Left lung (tissue), 4 donors: ENCODE measurements at regions not wholly inside any gene's neighbourhood (a gene's known extent, or its start where the extent isn't known, plus 50 kb on each side); places are given as distances from the start of the nearest gene placed in this dataset.

Experiments
- ATAC-seq: fragments of 200-7000 bp; cut with Tn5 transposase; one replicate; pipeline ENCODE4 v1.9.1; 2020; ENCODE audit warnings: moderate library complexity
- DNase-seq, 4 donors: peaks; one replicate each; pipeline ENCODE4 v3.0.0-alpha.2; 2013 to 2020
- H3K27ac ChIP-seq, 2 donors: fragments of 200-600 bp; sonication (generic) in 1 of 2; one replicate each; pipeline versions ENCODE4 v1.5.0 to v1.8.0; 2020 to 2021
- H3K27me3 ChIP-seq, 2 donors: fragments of 200-600 bp; sonication (generic) in 1 of 2; one replicate each; pipeline versions ENCODE4 v1.5.0 to v1.8.0; 2020 to 2021
- H3K36me3 ChIP-seq, 2 donors: fragments of 200-600 bp; sonication (generic) in 1 of 2; one replicate each; pipeline versions ENCODE4 v1.5.0 to v1.8.0; 2020 to 2021
- H3K4me1 ChIP-seq, 2 donors: fragments of 200-600 bp; one replicate each; pipeline ENCODE4 v1.8.0; 2021
- H3K4me3 ChIP-seq, 2 donors: fragments of 200-600 bp; sonication (generic) in 1 of 2; one replicate each; pipeline versions ENCODE4 v1.5.0 to v1.8.0; 2020 to 2021; ENCODE audit warnings: mild to moderate bottlenecking in 1 of 2
- H3K9me3 ChIP-seq, 2 donors: fragments of 200-600 bp; sonication (generic) in 1 of 2; one replicate each; pipeline versions ENCODE4 v1.5.0 to v1.8.0; 2020 to 2021
- CTCF ChIP-seq, 2 donors: fragments of 200-600 bp; sonication (generic) in 1 of 2; IDR thresholded peaks; one replicate each; pipeline versions ENCODE4 v1.5.0 to v1.8.0; 2021; ENCODE audit warnings: antibody characterized with exemption in 2 of 2
- intact Hi-C, 2 donors: fragments of 100-400 bp; cut with DNase I; formaldehyde crosslinking; loops; one replicate each; pipeline versions ENCODE4 v1.11.2 to v1.14.2; 2022
- donor health status: DM: no; HTN: yes; CAD: no.
- donor health status: DM: no; HTN: no; CAD: no.

- Histone ChIP-seq H3K27me3 (no peaks in the 10 kb centered on the region), H3K9me3 (no peaks in the 10 kb centered on the region), H3K4me3 (no peak overlapping the region), H3K4me1 (no peaks in the 10 kb centered on the region), H3K27ac (no peak overlapping the region), H3K36me3 (no peaks in the 10 kb centered on the region)
- no peak for ATAC-seq
- intact Hi-C loops = no loop called here
- peak in 1 of 4 donors; percentile 35 for DNase-seq
- no peak for TF ChIP-seq CTCF (IDR thresholded peaks at IDR 0.05)
These were observed 136.3 kb upstream of the TECRL start for GRCh38 chr4:64545593-64545992.

- ATAC-seq (peak; percentile 89), DNase-seq (peak in 2 of 4 donors; percentile 41 to 77)
- Histone ChIP-seq H3K4me1 (no peaks in the 10 kb centered on the region), H3K27me3 (no peaks in the 10 kb centered on the region), H3K4me3 (no peak overlapping the region), H3K9me3 (no peaks in the 10 kb centered on the region), H3K27ac (no peak overlapping the region), H3K36me3 (no peaks in the 10 kb centered on the region)
- intact Hi-C loops = no loop called here
- peak; percentile 57 to 73 for TF ChIP-seq CTCF (IDR thresholded peaks at IDR 0.05)
These were observed 130.1 kb upstream of the TECRL start for GRCh38 chr4:64539234-64539849.

GRCh38 chr4:64538219-64538618 is 129.0 kb upstream of the TECRL start:
- intact Hi-C loops = no loop called here
- Histone ChIP-seq H3K4me3 (no peak overlapping the region), H3K27me3 (no peaks in the 10 kb centered on the region), H3K9me3 (no peaks in the 10 kb centered on the region), H3K27ac (no peak overlapping the region), H3K36me3 (no peaks in the 10 kb centered on the region), H3K4me1 (no peaks in the 10 kb centered on the region)
- no peak for TF ChIP-seq CTCF (IDR thresholded peaks at IDR 0.05)
- DNase-seq = no peak
- no peak for ATAC-seq

GRCh38 chr4:64533637-64534036 is 124.4 kb upstream of the TECRL start:
- Histone ChIP-seq H3K9me3 (no peaks in the 10 kb centered on the region), H3K36me3 (no peaks in the 10 kb centered on the region), H3K27ac (no peak overlapping the region), H3K4me3 (no peak overlapping the region), H3K4me1 (no peaks in the 10 kb centered on the region), H3K27me3 (no peaks in the 10 kb centered on the region)
- no peak for TF ChIP-seq CTCF (IDR thresholded peaks at IDR 0.05)
- ATAC-seq (no peak), DNase-seq (no peak)
- intact Hi-C loops = no loop called here

GRCh38 chr4:64533159-64533558 is 123.9 kb upstream of the TECRL start:
- DNase-seq (no peak), ATAC-seq (no peak)
- H3K4me3 ChIP-seq = no peak overlapping the region
- no peak overlapping the region for H3K27ac ChIP-seq
- H3K27me3 ChIP-seq = no peaks in the 10 kb centered on the region
- no peaks in the 10 kb centered on the region for H3K9me3 ChIP-seq
- intact Hi-C loops = no loop called here
- no peak for TF ChIP-seq CTCF (IDR thresholded peaks at IDR 0.05)
- no peaks in the 10 kb centered on the region for H3K4me1 ChIP-seq
- no peaks in the 10 kb centered on the region for H3K36me3 ChIP-seq
